ENCODE measurements at regions not wholly inside any gene's neighbourhood (a gene's known extent, or its start where the extent isn't known, plus 50 kb on each side); places are given as distances from the start of the nearest gene placed in this dataset.
"Not testable (repeated sequence)": the region's sequence is repeated elsewhere in the genome, so short reads cannot be mapped to it uniquely, and the experiment has no call there.

GRCh38 chr14:85063747-85064146 is 466.2 kb upstream of the FLRT2 start:
- H2AFZ ChIP-seq, result no peak overlapping the region
- H3K79me2 ChIP-seq (ENCODE audit: insufficient read depth), result no peaks in the 10 kb centered on the region
- no peaks in the 10 kb centered on the region for H3K9me3 ChIP-seq (ENCODE audit: low read depth)
- no peak overlapping the region for H3K27ac ChIP-seq
- no peak overlapping the region for H3K9ac ChIP-seq
- no peak overlapping the region for H3K4me3 ChIP-seq
- no peaks in the 10 kb centered on the region for H3K9me2 ChIP-seq (ENCODE audit: insufficient read depth)
- H3K4me1 ChIP-seq (ENCODE audit: insufficient read depth), result no peaks in the 10 kb centered on the region
- no peak overlapping the region for H3K4me2 ChIP-seq (ENCODE audit: unreplicated experiment)
- H4K20me1 ChIP-seq (ENCODE audit: insufficient read depth), result no peaks in the 10 kb centered on the region
- no peak for DNase-seq
- in situ Hi-C loops (cut with MboI), result no loop called here
- TF ChIP-seq EZH2 (IDR thresholded peaks at IDR 0.05; ENCODE audit: insufficient read depth, poor library complexity, severe bottlenecking) (no peak), EZH2phosphoT487 (IDR thresholded peaks at IDR 0.05; ENCODE audit: insufficient read depth, low read depth) (no peak)
- no peaks in the 10 kb centered on the region for H3K27me3 ChIP-seq (replicated peaks; ENCODE audit: insufficient read depth)
- H3K36me3 ChIP-seq (ENCODE audit: low read depth), result no peaks in the 10 kb centered on the region
- 58 to 65% methylated on average over 2 of the region's 2 CpGs for WGBS, 2 experiments (ENCODE audit: low coverage in 1 of 2, low lambda C conversion rate in 2 of 2, missing lambda C conversion rate in 2 of 2)
- H3F3A ChIP-seq (ENCODE audit: insufficient read depth), result no peaks in the 10 kb centered on the region

GRCh38 chr14:85071447-85071846 is 458.5 kb upstream of the FLRT2 start:
- 43 to 56% methylated on average over 6 of the region's 6 CpGs for WGBS, 2 experiments (ENCODE audit: low coverage in 1 of 2, low lambda C conversion rate in 2 of 2, missing lambda C conversion rate in 2 of 2)
- Histone ChIP-seq H2AFZ (no peak overlapping the region), H3K4me3 (no peak overlapping the region), H3K79me2 (ENCODE audit: insufficient read depth) (no peaks in the 10 kb centered on the region), H3K9me3 (ENCODE audit: low read depth) (no peaks in the 10 kb centered on the region), H3K9me2 (ENCODE audit: insufficient read depth) (no peaks in the 10 kb centered on the region), H3K27ac (no peak overlapping the region), H3K9ac (no peak overlapping the region), H3K4me1 (ENCODE audit: insufficient read depth) (no peaks in the 10 kb centered on the region), H3F3A (ENCODE audit: insufficient read depth) (no peaks in the 10 kb centered on the region), H4K20me1 (ENCODE audit: insufficient read depth) (no peaks in the 10 kb centered on the region), H3K4me2 (ENCODE audit: unreplicated experiment) (no peak overlapping the region), H3K27me3 (replicated peaks; ENCODE audit: insufficient read depth) (no peaks in the 10 kb centered on the region), H3K36me3 (ENCODE audit: low read depth) (no peaks in the 10 kb centered on the region)
- in situ Hi-C loops (cut with MboI), result no loop called here
- no peak for DNase-seq
- TF ChIP-seq EZH2phosphoT487 (IDR thresholded peaks at IDR 0.05; ENCODE audit: insufficient read depth, low read depth) (no peak), EZH2 (IDR thresholded peaks at IDR 0.05; ENCODE audit: insufficient read depth, poor library complexity, severe bottlenecking) (no peak)

DNA sequence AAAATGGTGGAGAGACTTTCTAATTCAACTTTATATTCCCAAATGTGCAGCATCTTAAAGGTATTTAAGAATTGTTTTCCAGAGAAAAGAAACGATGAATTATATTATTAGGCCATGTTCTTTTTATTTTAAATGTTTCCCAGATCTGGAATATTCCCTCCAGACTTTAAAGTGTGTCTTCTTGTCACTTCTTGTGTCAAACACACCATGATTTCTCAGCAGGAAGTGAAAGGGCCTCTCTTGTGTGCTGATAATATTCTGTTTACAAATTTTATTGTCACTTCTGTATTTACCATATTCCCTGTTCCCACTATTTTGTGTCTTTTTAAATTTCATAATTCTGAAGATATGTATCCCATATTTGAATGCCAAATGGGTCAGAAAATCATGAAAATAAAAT is 455.0 kb upstream of the FLRT2 start:
- Histone ChIP-seq H3K9me3 (ENCODE audit: low read depth) (no peaks in the 10 kb centered on the region), H3K79me2 (ENCODE audit: insufficient read depth) (no peaks in the 10 kb centered on the region), H4K20me1 (ENCODE audit: insufficient read depth) (no peaks in the 10 kb centered on the region), H3F3A (ENCODE audit: insufficient read depth) (no peaks in the 10 kb centered on the region), H3K4me3 (no peak overlapping the region), H3K9me2 (ENCODE audit: insufficient read depth) (no peaks in the 10 kb centered on the region), H3K4me2 (ENCODE audit: unreplicated experiment) (no peak overlapping the region), H3K27me3 (replicated peaks; ENCODE audit: insufficient read depth) (no peaks in the 10 kb centered on the region), H3K36me3 (ENCODE audit: low read depth) (no peaks in the 10 kb centered on the region), H2AFZ (no peak overlapping the region), H3K9ac (no peak overlapping the region), H3K4me1 (ENCODE audit: insufficient read depth) (no peaks in the 10 kb centered on the region; the same call in 1 of the 2 replicates), H3K27ac (no peak overlapping the region)
- no peak for DNase-seq
- in situ Hi-C loops (cut with MboI), result no loop called here
- TF ChIP-seq EZH2phosphoT487 (IDR thresholded peaks at IDR 0.05; ENCODE audit: insufficient read depth, low read depth) (no peak), EZH2 (IDR thresholded peaks at IDR 0.05; ENCODE audit: insufficient read depth, poor library complexity, severe bottlenecking) (no peak)
- WGBS, 2 experiments (ENCODE audit: low coverage in 1 of 2, low lambda C conversion rate in 2 of 2, missing lambda C conversion rate in 2 of 2), result 0% methylated on average over 1 of the region's 1 CpG

GRCh38 chr14:85075694-85076476 is 454.1 kb upstream of the FLRT2 start:
- no peak for DNase-seq

DNA sequence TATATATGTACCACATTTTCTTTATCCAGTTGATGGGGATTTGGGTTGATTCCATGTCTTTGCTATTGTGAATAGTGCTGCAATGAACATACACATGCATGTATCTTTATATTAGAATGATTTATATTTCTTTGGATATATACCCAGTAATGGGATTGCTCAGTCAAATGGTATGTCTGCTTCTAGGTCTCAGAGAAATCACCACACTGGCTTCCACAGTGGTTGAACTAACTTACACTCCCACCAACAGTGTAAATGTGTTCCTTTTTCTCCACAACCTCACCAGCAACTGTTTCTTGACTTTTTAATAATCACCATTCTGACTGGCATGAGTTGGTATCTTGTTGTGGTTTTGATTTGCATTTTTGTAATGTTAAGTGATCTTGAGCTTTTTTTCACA is 452.2 kb upstream of the FLRT2 start:
- H3K9ac ChIP-seq; H3K9me2 ChIP-seq (ENCODE audit: insufficient read depth); H2AFZ ChIP-seq; H3K27ac ChIP-seq; in situ Hi-C loops (cut with MboI); H3F3A ChIP-seq (ENCODE audit: insufficient read depth); H3K27me3 ChIP-seq (replicated peaks; ENCODE audit: insufficient read depth); H3K4me2 ChIP-seq (ENCODE audit: unreplicated experiment); H3K9me3 ChIP-seq (ENCODE audit: low read depth); H4K20me1 ChIP-seq (ENCODE audit: insufficient read depth); H3K4me1 ChIP-seq (ENCODE audit: insufficient read depth); H3K36me3 ChIP-seq (ENCODE audit: low read depth); H3K4me3 ChIP-seq; H3K79me2 ChIP-seq (ENCODE audit: insufficient read depth): not testable (repeated sequence)
- DNase-seq, result peak; percentile 14

More at GRCh38 chr14:85075694-85076476, 454.1 kb upstream of the FLRT2 start:
- Histone ChIP-seq H3K36me3 (ENCODE audit: low read depth) (no peaks in the 10 kb centered on the region), H3K9me3 (ENCODE audit: low read depth) (no peaks in the 10 kb centered on the region), H3K4me2 (ENCODE audit: unreplicated experiment) (no peak overlapping the region), H3K27ac (no peak overlapping the region), H4K20me1 (ENCODE audit: insufficient read depth) (no peaks in the 10 kb centered on the region), H3K9me2 (ENCODE audit: insufficient read depth) (no peaks in the 10 kb centered on the region), H3K27me3 (replicated peaks; ENCODE audit: insufficient read depth) (no peaks in the 10 kb centered on the region), H3K4me1 (ENCODE audit: insufficient read depth) (no peaks in the 10 kb centered on the region; the same call in 1 of the 2 replicates), H2AFZ (no peak overlapping the region), H3K9ac (no peak overlapping the region), H3K79me2 (ENCODE audit: insufficient read depth) (no peaks in the 10 kb centered on the region), H3K4me3 (no peak overlapping the region), H3F3A (ENCODE audit: insufficient read depth) (no peaks in the 10 kb centered on the region)
- no peak for TF ChIP-seq EZH2phosphoT487 (IDR thresholded peaks at IDR 0.05; ENCODE audit: insufficient read depth, low read depth)
- no peak for TF ChIP-seq EZH2 (IDR thresholded peaks at IDR 0.05; ENCODE audit: insufficient read depth, poor library complexity, severe bottlenecking)
- WGBS, 2 experiments (ENCODE audit: low coverage in 1 of 2, low lambda C conversion rate in 2 of 2, missing lambda C conversion rate in 2 of 2), result 91 to 93% methylated on average over 1 of the region's 1 CpG
- in situ Hi-C loops (cut with MboI), result no loop called here
